ENCODE measurements at regions not wholly inside any gene's neighbourhood (a gene's known extent, or its start where the extent isn't known, plus 50 kb on each side); places are given as distances from the start of the nearest gene placed in this dataset.

DNA sequence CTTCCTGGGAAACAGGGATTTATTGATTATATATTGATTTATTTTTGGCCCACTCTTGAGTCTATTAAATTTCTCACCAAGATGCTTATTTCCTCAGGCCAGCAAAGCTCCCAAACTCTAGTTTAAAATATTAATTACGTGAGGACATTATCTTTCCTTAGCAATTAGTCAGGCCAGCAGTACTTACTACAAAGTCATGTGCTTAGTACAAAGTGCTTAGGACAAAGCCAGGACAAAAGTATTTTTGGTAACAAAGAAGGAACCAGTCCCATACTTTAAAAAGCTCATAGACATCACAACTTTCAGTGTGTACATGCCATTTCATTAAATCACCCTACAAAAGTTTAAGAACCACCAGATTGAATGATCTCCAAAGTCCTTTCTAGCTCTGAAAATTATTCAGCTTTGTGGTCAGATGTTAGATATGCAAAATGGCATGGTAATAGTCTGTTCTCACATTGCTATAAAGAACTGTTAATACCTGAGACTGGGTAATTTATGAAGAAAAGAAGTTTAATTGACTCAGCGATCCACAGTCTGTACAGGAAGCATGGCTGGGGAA lies 94.7 kb upstream of the PWP1 start:
- TF ChIP-seq EZH2 (IDR thresholded peaks at IDR 0.05; ENCODE audit: borderline replicate concordance): no peak
- TF ChIP-seq, protein P1, sequence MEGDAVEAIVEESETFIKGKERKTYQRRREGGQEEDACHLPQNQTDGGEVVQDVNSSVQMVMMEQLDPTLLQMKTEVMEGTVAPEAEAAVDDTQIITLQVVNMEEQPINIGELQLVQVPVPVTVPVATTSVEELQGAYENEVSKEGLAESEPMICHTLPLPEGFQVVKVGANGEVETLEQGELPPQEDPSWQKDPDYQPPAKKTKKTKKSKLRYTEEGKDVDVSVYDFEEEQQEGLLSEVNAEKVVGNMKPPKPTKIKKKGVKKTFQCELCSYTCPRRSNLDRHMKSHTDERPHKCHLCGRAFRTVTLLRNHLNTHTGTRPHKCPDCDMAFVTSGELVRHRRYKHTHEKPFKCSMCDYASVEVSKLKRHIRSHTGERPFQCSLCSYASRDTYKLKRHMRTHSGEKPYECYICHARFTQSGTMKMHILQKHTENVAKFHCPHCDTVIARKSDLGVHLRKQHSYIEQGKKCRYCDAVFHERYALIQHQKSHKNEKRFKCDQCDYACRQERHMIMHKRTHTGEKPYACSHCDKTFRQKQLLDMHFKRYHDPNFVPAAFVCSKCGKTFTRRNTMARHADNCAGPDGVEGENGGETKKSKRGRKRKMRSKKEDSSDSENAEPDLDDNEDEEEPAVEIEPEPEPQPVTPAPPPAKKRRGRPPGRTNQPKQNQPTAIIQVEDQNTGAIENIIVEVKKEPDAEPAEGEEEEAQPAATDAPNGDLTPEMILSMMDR (IDR thresholded peaks at IDR 0.05; ENCODE audit: poor library complexity): no peak
- TF ChIP-seq EZH2phosphoT487 (IDR thresholded peaks at IDR 0.05; ENCODE audit: low read depth, severe bottlenecking, unreplicated experiment): no peak
